ENCODE measurements at regions not wholly inside any gene's neighbourhood (a gene's known extent, or its start where the extent isn't known, plus 50 kb on each side); places are given as distances from the start of the nearest gene placed in this dataset.
"Not testable (repeated sequence)": the region's sequence is repeated elsewhere in the genome, so short reads cannot be mapped to it uniquely, and the experiment has no call there.

DNA sequence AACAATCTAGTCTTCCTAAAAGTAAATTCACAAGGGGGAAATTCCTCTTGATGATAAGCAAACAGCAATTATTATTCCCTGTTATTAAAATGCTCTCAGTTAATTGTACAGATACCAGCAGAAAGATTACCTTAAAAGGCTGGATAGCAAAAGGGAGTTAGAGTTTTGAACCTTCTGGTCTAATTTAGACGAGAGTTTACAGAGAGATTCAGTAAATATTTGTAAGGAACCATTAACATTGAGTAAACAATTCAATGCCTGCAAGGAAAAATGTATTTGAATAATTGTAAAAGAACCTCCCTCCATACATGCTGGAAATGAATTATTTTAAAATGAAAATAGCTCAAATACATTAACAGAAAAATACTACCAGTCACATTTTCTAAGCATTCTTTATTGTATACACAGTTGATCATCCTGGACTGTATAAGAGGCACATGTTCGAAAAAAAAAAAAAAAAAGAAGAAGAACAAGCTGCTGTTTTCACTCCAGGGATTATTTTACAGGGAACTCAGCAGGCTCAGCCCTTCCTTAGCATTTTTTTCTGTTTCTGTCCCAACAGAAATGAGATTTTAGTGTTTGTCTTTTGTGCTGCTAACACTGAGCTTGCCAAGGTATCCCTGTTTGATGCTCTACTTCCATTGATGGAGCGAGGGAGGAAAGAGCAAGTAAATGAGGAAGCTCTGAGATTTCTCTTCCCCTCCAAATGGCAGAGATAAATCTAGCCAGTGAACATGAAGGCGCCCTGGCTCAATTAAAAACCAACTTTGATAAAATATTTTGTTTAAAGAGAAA lies 141.1 kb downstream of the ENC1 start:
- Mint-ChIP-seq H3K27me3 (ENCODE audit: low read depth) (peaks cover under 1% of the 10 kb centered on the region), H3K4me3 (no peak overlapping the region), H3K36me3 (ENCODE audit: insufficient read depth) (no peaks in the 10 kb centered on the region), H3K9me3 (no peaks in the 10 kb centered on the region), H3K4me1 (ENCODE audit: low read depth) (no peaks in the 10 kb centered on the region)
- DNase-seq (no peak), ATAC-seq (no peak)

GRCh38 chr5:74497706-74498105 lies 142.8 kb downstream of the ENC1 start:
- Mint-ChIP-seq H3K27me3 (ENCODE audit: low read depth) (peaks cover 6% of the 10 kb centered on the region), H3K4me1 (ENCODE audit: low read depth) (no peaks in the 10 kb centered on the region), H3K9me3 (no peaks in the 10 kb centered on the region), H3K36me3 (ENCODE audit: insufficient read depth) (no peaks in the 10 kb centered on the region), H3K4me3 (no peak overlapping the region)
- ATAC-seq (no peak), DNase-seq (no peak)

GRCh38 chr5:74493411-74493810 lies 147.1 kb downstream of the ENC1 start:
- H3K36me3 Mint-ChIP-seq (ENCODE audit: insufficient read depth): no peaks in the 10 kb centered on the region
- H3K4me3 Mint-ChIP-seq: no peak overlapping the region
- H3K4me1 Mint-ChIP-seq (ENCODE audit: low read depth): peaks cover 3% of the 10 kb centered on the region
- DNase-seq (no peak), ATAC-seq (no peak)
- no peaks in the 10 kb centered on the region for H3K9me3 Mint-ChIP-seq
- peaks cover 6% of the 10 kb centered on the region for H3K27me3 Mint-ChIP-seq (ENCODE audit: low read depth)

- H3K36me3 Mint-ChIP-seq (ENCODE audit: insufficient read depth): no peaks in the 10 kb centered on the region
- ATAC-seq: no peak
- H3K4me3 Mint-ChIP-seq: no peak overlapping the region
Observed at GRCh38 chr5:74492230-74492629, 148.3 kb downstream of the ENC1 start.

GRCh38 chr5:74491586-74491985 lies 148.9 kb downstream of the ENC1 start:
- H3K4me1 Mint-ChIP-seq (ENCODE audit: low read depth): peaks cover 3% of the 10 kb centered on the region
- H3K4me3 Mint-ChIP-seq: no peak overlapping the region
- H3K36me3 Mint-ChIP-seq (ENCODE audit: insufficient read depth): no peaks in the 10 kb centered on the region
- peaks cover 6% of the 10 kb centered on the region for H3K27me3 Mint-ChIP-seq (ENCODE audit: low read depth)
- no peak for ATAC-seq
- no peaks in the 10 kb centered on the region for H3K9me3 Mint-ChIP-seq
- DNase-seq: no peak

More at GRCh38 chr5:74492230-74492629, 148.3 kb downstream of the ENC1 start:
- Mint-ChIP-seq H3K27me3 (ENCODE audit: low read depth) (peaks cover 6% of the 10 kb centered on the region), H3K9me3 (no peaks in the 10 kb centered on the region), H3K4me1 (ENCODE audit: low read depth) (peaks cover 3% of the 10 kb centered on the region)
- no peak for DNase-seq

DNA sequence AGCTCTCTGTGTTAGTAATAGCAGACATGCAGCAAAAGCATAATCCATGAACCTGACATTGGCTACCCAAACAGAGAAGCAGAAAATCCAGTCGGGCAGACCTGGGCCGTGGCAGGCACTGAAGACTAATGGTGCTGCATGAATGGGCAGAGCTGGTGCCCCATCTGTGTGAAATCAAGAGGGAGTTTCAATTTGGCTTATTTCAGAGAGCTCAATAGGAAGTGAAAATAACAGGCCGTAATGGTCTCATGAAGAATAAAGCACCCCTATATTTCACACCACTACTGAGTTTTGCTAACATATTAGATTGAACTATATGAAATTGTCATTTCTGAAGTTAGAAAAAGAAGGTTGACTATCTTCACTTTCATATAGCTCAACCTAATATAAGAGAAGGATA lies 149.7 kb downstream of the ENC1 start:
- Mint-ChIP-seq H3K9me3 (no peaks in the 10 kb centered on the region), H3K36me3 (ENCODE audit: insufficient read depth) (no peaks in the 10 kb centered on the region), H3K4me3 (no peak overlapping the region), H3K27me3 (ENCODE audit: low read depth) (peaks cover 6% of the 10 kb centered on the region), H3K4me1 (ENCODE audit: low read depth) (peaks cover 3% of the 10 kb centered on the region)
- DNase-seq (no peak), ATAC-seq (no peak)

GRCh38 chr5:74482990-74483389 lies 157.5 kb downstream of the ENC1 start:
- no peaks in the 10 kb centered on the region for H3K9me3 Mint-ChIP-seq
- H3K4me3 Mint-ChIP-seq: no peak overlapping the region
- H3K36me3 Mint-ChIP-seq (ENCODE audit: insufficient read depth): no peaks in the 10 kb centered on the region
- no peaks in the 10 kb centered on the region for H3K27me3 Mint-ChIP-seq (ENCODE audit: low read depth)
- no peak for ATAC-seq
- DNase-seq: no peak
- H3K4me1 Mint-ChIP-seq (ENCODE audit: low read depth): no peaks in the 10 kb centered on the region

DNA sequence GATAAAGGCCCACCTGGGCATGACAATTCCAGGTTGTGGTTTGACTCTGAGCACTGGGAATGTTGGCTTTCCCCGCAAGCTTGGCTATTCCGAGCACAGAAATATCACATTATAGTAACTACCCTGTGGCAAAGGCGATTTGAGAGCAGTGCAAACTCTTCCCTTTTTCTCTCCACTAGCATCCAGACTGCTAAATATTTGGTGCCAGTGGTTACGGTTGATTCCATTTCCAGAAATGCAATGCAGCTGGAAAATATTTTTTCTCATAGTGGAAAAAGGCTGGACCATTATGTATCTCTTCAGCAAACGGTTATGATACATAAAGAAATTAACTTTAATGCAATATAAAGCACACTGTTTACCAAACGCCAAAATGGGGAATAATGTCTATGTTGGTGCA lies 158.0 kb downstream of the ENC1 start:
- Mint-ChIP-seq H3K4me1 (ENCODE audit: low read depth) (no peaks in the 10 kb centered on the region), H3K9me3 (no peaks in the 10 kb centered on the region), H3K4me3 (no peak overlapping the region), H3K27me3 (ENCODE audit: low read depth) (no peaks in the 10 kb centered on the region), H3K36me3 (ENCODE audit: insufficient read depth) (no peaks in the 10 kb centered on the region)
- no peak for ATAC-seq
- no peak for DNase-seq

DNA sequence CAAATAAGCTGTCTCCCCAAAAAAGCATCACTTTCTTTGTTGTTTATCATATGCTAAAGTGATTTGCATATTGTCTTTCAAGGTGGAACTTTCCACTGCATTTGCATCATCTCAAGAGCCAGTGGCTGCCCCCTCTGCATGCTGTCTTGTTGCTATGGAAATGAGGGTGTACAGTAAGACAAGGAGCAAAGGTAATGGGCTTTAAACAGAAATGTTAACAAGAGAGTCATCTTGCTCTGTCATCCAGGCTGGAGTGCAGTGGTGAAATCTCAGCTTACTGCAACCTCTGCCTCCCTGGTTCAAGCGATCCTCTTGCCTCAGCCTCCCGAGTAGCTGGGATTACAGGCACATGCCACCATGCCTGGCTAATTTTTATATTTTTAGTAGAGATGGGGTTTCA lies 159.2 kb downstream of the ENC1 start:
- DNase-seq; ATAC-seq; H3K9me3 Mint-ChIP-seq; H3K4me3 Mint-ChIP-seq; H3K27me3 Mint-ChIP-seq (ENCODE audit: low read depth); H3K36me3 Mint-ChIP-seq (ENCODE audit: insufficient read depth); H3K4me1 Mint-ChIP-seq (ENCODE audit: low read depth): not testable (repeated sequence)

- peaks cover 3% of the 10 kb centered on the region for H3K27me3 Mint-ChIP-seq (ENCODE audit: low read depth)
- no peaks in the 10 kb centered on the region for H3K4me1 Mint-ChIP-seq (ENCODE audit: low read depth)
- no peaks in the 10 kb centered on the region for H3K36me3 Mint-ChIP-seq (ENCODE audit: insufficient read depth)
- ATAC-seq (no peak), DNase-seq (no peak)
- H3K9me3 Mint-ChIP-seq: no peaks in the 10 kb centered on the region
- H3K4me3 Mint-ChIP-seq: no peak overlapping the region
Observed at GRCh38 chr5:74480201-74480600, 160.3 kb downstream of the ENC1 start.

- H3K27me3 Mint-ChIP-seq (ENCODE audit: low read depth): peaks cover 3% of the 10 kb centered on the region
- no peak overlapping the region for H3K4me3 Mint-ChIP-seq
- no peak for DNase-seq
- no peaks in the 10 kb centered on the region for H3K4me1 Mint-ChIP-seq (ENCODE audit: low read depth)
- no peaks in the 10 kb centered on the region for H3K9me3 Mint-ChIP-seq
- H3K36me3 Mint-ChIP-seq (ENCODE audit: insufficient read depth): no peaks in the 10 kb centered on the region
- ATAC-seq: no peak
Observed at GRCh38 chr5:74478328-74478727, 162.2 kb downstream of the ENC1 start.

GRCh38 chr5:74477761-74478160 lies 162.8 kb downstream of the ENC1 start:
- no peak for DNase-seq

DNA sequence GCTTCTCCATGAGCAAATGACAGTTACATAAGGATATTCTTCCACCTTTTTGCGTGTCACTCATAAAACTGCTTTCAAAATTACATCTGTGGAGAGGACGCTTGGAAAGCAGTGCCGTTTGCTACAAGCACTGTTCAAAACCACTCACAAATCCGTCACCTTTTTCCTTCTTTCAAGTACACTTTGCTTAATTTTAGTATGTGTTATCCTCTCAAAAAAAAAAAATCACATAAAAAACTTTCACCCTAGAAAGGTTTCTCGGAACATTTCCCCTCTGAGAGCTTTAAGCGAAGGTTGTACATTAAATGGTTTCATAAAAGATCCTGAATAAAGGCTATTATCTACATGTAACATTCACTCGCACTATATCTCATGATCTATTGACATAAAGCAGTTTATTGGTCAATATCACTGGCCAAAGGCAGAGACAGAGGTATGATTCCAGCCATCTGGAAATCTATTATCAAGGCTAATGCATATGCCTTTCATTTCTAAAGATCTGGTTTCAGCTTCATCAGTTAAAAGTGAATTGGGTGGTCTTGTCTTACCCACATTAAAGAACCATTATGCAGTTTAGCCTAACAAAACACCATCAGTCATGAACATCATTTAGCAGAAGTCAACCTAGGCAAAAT lies 163.6 kb downstream of the ENC1 start:
- Mint-ChIP-seq H3K4me3 (no peak overlapping the region), H3K4me1 (ENCODE audit: low read depth) (no peaks in the 10 kb centered on the region), H3K36me3 (ENCODE audit: insufficient read depth) (no peaks in the 10 kb centered on the region), H3K27me3 (ENCODE audit: low read depth) (peaks cover 3% of the 10 kb centered on the region), H3K9me3 (no peaks in the 10 kb centered on the region)
- DNase-seq (no peak), ATAC-seq (no peak)

More at GRCh38 chr5:74477761-74478160, 162.8 kb downstream of the ENC1 start:
- Mint-ChIP-seq H3K27me3 (ENCODE audit: low read depth) (peaks cover 3% of the 10 kb centered on the region), H3K4me1 (ENCODE audit: low read depth) (no peaks in the 10 kb centered on the region), H3K36me3 (ENCODE audit: insufficient read depth) (no peaks in the 10 kb centered on the region), H3K4me3 (no peak overlapping the region), H3K9me3 (no peaks in the 10 kb centered on the region)
- ATAC-seq: no peak

DNA sequence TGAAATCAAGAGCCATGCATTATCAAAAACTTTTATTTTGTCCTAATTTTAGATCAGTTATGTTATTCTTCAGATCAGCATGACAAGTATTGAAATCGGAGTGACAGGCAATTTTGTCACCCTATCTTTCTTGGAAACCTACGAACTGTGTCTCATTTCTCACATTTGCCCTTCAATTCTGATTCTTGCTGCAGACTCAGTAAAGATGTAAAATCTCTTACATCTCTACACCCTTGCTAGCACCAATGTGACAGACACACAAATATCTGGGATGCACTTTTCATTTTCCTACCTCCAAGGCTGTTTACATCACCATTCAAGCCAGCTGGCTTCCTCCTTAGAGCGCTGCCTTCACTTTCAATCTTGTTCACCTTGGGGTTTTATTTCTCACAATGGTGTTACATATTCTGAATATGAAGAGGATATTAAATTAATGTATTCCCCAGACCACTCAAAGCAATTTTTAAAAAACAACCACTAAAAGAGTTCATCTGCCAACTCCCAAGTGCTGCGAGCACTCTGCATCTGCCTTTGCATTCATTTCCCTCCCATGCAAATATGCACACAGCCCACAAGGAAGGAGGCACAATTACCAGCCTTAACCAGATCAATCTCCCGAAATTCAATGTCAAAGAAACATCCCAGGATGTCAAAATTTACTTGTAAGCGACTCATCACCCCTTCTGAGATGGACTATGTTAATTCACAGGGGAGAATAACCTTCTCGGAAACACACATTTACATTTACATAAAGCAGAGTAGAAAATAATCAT lies 164.3 kb downstream of the ENC1 start:
- DNase-seq (no peak), ATAC-seq (no peak)
- no peak overlapping the region for H3K4me3 Mint-ChIP-seq
- no peaks in the 10 kb centered on the region for H3K36me3 Mint-ChIP-seq (ENCODE audit: insufficient read depth)
- H3K4me1 Mint-ChIP-seq (ENCODE audit: low read depth): no peaks in the 10 kb centered on the region
- H3K9me3 Mint-ChIP-seq: no peaks in the 10 kb centered on the region
- H3K27me3 Mint-ChIP-seq (ENCODE audit: low read depth): peaks cover 3% of the 10 kb centered on the region

GRCh38 chr5:74471875-74472274 lies 168.7 kb downstream of the ENC1 start:
- H3K4me1 Mint-ChIP-seq (ENCODE audit: low read depth): no peaks in the 10 kb centered on the region
- no peaks in the 10 kb centered on the region for H3K9me3 Mint-ChIP-seq
- DNase-seq (no peak), ATAC-seq (no peak)
- H3K27me3 Mint-ChIP-seq (ENCODE audit: low read depth): peaks cover 6% of the 10 kb centered on the region
- H3K36me3 Mint-ChIP-seq (ENCODE audit: insufficient read depth): no peaks in the 10 kb centered on the region
- no peak overlapping the region for H3K4me3 Mint-ChIP-seq
